Astrocyte (in vitro differentiated cells and primary cell): ENCODE measurements at regions not wholly inside any gene's neighbourhood (a gene's known extent, or its start where the extent isn't known, plus 50 kb on each side); places are given as distances from the start of the nearest gene placed in this dataset.

ENCODE experiments used
- CTCF ChIP-seq: IDR thresholded peaks from 2 replicates; pipeline ENCODE4 v1.5.1; 2011; ENCODE audit warnings: low read depth, mild to moderate bottlenecking, inconsistent platforms, low read length, moderate library complexity; ENCODE audit not compliant: insufficient read depth
- EZH2 ChIP-seq: IDR thresholded peaks from 2 replicates; pipeline ENCODE4 v1.6.1; 2012; ENCODE audit warnings: mild to moderate bottlenecking, low read length, inconsistent platforms; ENCODE audit not compliant: insufficient read depth

- TF ChIP-seq EZH2 (no peak), CTCF (no peak)
Observed at GRCh38 chr7:47671358-47671757, 89.4 kb upstream of the TNS3 start.
